ENCODE measurements at regions not wholly inside any gene's neighbourhood (a gene's known extent, or its start where the extent isn't known, plus 50 kb on each side); places are given as distances from the start of the nearest gene placed in this dataset.

- no peak for DNase-seq
- H3K4me1 Mint-ChIP-seq (ENCODE audit: low read depth) = no peaks in the 10 kb centered on the region
- no peaks in the 10 kb centered on the region for H3K9me3 Mint-ChIP-seq
- H3K27ac Mint-ChIP-seq = no peak overlapping the region
- no peak overlapping the region for H3K4me3 Mint-ChIP-seq
- no peak for TF ChIP-seq CTCF (IDR thresholded peaks at IDR 0.05)
- no peaks in the 10 kb centered on the region for H3K36me3 Mint-ChIP-seq (ENCODE audit: low read depth)
- no peaks in the 10 kb centered on the region for H3K27me3 Mint-ChIP-seq (ENCODE audit: insufficient read depth)
These were observed 154.9 kb upstream of the CARMIL1 start for GRCh38 chr6:25124216-25124715.

GRCh38 chr6:25125736-25126135, 153.4 kb upstream of the CARMIL1 start:
- H3K9me3 Mint-ChIP-seq = no peaks in the 10 kb centered on the region
- peaks cover 4% of the 10 kb centered on the region; the same call in 1 of the 2 replicates for H3K36me3 Mint-ChIP-seq (ENCODE audit: low read depth)
- no peak for TF ChIP-seq CTCF (IDR thresholded peaks at IDR 0.05)
- no peak overlapping the region for H3K27ac Mint-ChIP-seq
- H3K4me3 Mint-ChIP-seq = no peak overlapping the region
- DNase-seq = no peak
- no peaks in the 10 kb centered on the region for H3K4me1 Mint-ChIP-seq (ENCODE audit: low read depth)
- H3K27me3 Mint-ChIP-seq (ENCODE audit: insufficient read depth) = no peaks in the 10 kb centered on the region

- H3K9me3 Mint-ChIP-seq = peaks cover 2% of the 10 kb centered on the region; the same call in 1 of the 2 replicates
- H3K36me3 Mint-ChIP-seq (ENCODE audit: low read depth) = peaks cover 6% of the 10 kb centered on the region; the same call in 1 of the 2 replicates
- TF ChIP-seq CTCF (IDR thresholded peaks at IDR 0.05) = no peak
- H3K27ac Mint-ChIP-seq = no peak overlapping the region
- no peaks in the 10 kb centered on the region for H3K27me3 Mint-ChIP-seq (ENCODE audit: insufficient read depth)
- no peak overlapping the region for H3K4me3 Mint-ChIP-seq
- no peaks in the 10 kb centered on the region for H3K4me1 Mint-ChIP-seq (ENCODE audit: low read depth)
- DNase-seq = no peak
These were observed 151.9 kb upstream of the CARMIL1 start for GRCh38 chr6:25127076-25127837.

- H3K27me3 Mint-ChIP-seq (ENCODE audit: insufficient read depth) = no peaks in the 10 kb centered on the region
- no peak overlapping the region for H3K4me3 Mint-ChIP-seq
- H3K9me3 Mint-ChIP-seq = peaks cover 20% of the 10 kb centered on the region
- DNase-seq = no peak
- no peaks in the 10 kb centered on the region for H3K4me1 Mint-ChIP-seq (ENCODE audit: low read depth)
- H3K36me3 Mint-ChIP-seq (ENCODE audit: low read depth) = peaks cover 28% of the 10 kb centered on the region
- no peak for TF ChIP-seq CTCF (IDR thresholded peaks at IDR 0.05)
- no peak overlapping the region for H3K27ac Mint-ChIP-seq
These were observed 148.7 kb upstream of the CARMIL1 start for GRCh38 chr6:25130518-25130917.

- peaks cover 20% of the 10 kb centered on the region for H3K9me3 Mint-ChIP-seq
- peaks cover 13% of the 10 kb centered on the region for H3K4me1 Mint-ChIP-seq (ENCODE audit: low read depth)
- no peak overlapping the region for H3K4me3 Mint-ChIP-seq
- no peak for TF ChIP-seq CTCF (IDR thresholded peaks at IDR 0.05)
- no peak for DNase-seq
- H3K27ac Mint-ChIP-seq = no peak overlapping the region
- no peaks in the 10 kb centered on the region for H3K27me3 Mint-ChIP-seq (ENCODE audit: insufficient read depth)
- H3K36me3 Mint-ChIP-seq (ENCODE audit: low read depth) = peaks cover 32% of the 10 kb centered on the region
These were observed 146.2 kb upstream of the CARMIL1 start for GRCh38 chr6:25132934-25133333.
